ENCODE measurements at regions not wholly inside any gene's neighbourhood (a gene's known extent, or its start where the extent isn't known, plus 50 kb on each side); places are given as distances from the start of the nearest gene placed in this dataset.

DNA sequence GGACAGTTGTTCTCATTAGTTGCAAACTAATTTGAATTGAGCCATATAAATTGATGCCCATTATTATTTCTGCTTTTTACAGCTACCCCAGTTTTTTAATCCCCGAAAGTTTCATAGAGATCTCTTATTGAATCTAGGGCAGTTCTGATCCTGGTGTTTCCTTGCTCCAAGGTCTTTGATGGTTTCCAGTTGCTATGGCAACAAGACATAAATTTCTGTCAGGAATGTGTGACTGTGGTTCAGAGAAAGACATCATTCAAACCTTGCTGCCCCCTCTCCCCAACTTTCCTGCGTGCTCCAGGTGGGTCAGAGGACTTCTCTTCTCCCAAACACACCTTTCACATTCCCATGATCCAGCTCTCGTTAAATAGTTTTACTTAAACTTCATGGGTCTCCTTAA, 63.4 kb downstream of the TAF11L14 start:
- Histone ChIP-seq H3K27ac (no peak overlapping the region), H3K9me3 (no peaks in the 10 kb centered on the region), H3K36me3 (no peaks in the 10 kb centered on the region), H3K27me3 (no peaks in the 10 kb centered on the region), H3K4me1 (no peaks in the 10 kb centered on the region), H3K4me3 (no peak overlapping the region)
- TF ChIP-seq POLR2A (IDR thresholded peaks at IDR 0.05) (no peak), CTCF (IDR thresholded peaks at IDR 0.05) (no peak), POLR2AphosphoS5 (IDR thresholded peaks at IDR 0.05; ENCODE audit: insufficient read depth in 1 of 2, low read depth in 1 of 2) (no peak)
- no peak for DNase-seq (ENCODE audit: extremely low spot score in 2 of 2)
- intact Hi-C loops (cut with DNase I), result no loop called here

DNA sequence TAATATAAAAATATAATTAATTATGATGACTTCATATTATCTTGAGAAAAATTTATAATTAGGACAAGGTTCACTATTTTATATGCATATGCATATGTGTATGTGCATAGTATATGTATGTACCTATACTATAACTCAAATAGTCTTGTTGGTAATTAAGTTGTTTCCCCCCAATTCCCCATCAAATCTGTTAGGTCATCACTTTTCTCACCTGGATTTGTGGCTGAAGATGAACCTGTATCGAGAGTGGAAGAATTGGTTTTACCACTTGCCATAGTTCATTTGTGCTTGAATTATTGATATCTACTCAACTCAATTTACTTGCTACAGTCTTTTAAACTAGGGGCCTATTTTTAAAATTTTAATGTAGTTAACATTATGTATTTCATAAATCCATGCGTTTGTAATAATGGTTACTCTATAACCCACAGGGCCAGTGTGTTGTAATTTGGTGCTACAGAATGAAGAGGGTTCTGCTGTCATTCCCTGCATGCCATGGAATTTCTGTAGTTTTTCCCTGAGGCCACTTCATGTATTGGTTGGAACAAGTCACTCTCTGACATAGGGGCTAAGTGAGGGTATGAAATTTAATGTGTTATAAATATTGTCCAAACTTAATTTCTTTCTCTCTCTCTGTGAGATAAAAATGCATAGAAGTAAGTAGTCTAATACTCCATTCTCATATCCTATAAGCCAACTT, 74.9 kb downstream of the TAF11L14 start:
- DNase-seq (ENCODE audit: extremely low spot score in 2 of 2), result no peak
- TF ChIP-seq POLR2A (IDR thresholded peaks at IDR 0.05), result no peak
- no peak for TF ChIP-seq POLR2AphosphoS5 (IDR thresholded peaks at IDR 0.05; ENCODE audit: insufficient read depth in 1 of 2, low read depth in 1 of 2)
- no peak for TF ChIP-seq CTCF (IDR thresholded peaks at IDR 0.05)
- no peak overlapping the region for H3K27ac ChIP-seq
- no peaks in the 10 kb centered on the region for H3K36me3 ChIP-seq
- H3K27me3 ChIP-seq, result no peaks in the 10 kb centered on the region
- intact Hi-C loops (cut with DNase I), result no loop called here
- no peak overlapping the region for H3K4me3 ChIP-seq
- H3K9me3 ChIP-seq, result no peaks in the 10 kb centered on the region
- no peaks in the 10 kb centered on the region for H3K4me1 ChIP-seq

GRCh38 chr5:17713301-17713700, 79.0 kb downstream of the TAF11L14 start:
- Histone ChIP-seq H3K4me1 (no peaks in the 10 kb centered on the region), H3K9me3 (no peaks in the 10 kb centered on the region), H3K36me3 (no peaks in the 10 kb centered on the region), H3K27me3 (no peaks in the 10 kb centered on the region), H3K27ac (no peak overlapping the region), H3K4me3 (no peak overlapping the region)
- intact Hi-C loops (cut with DNase I), result no loop called here
- no peak for DNase-seq (ENCODE audit: extremely low spot score in 2 of 2)
- TF ChIP-seq CTCF (IDR thresholded peaks at IDR 0.05) (no peak), POLR2AphosphoS5 (IDR thresholded peaks at IDR 0.05; ENCODE audit: insufficient read depth in 1 of 2, low read depth in 1 of 2) (no peak), POLR2A (IDR thresholded peaks at IDR 0.05) (no peak)

GRCh38 chr5:17714186-17714585, 79.9 kb downstream of the TAF11L14 start:
- Histone ChIP-seq H3K27ac (no peak overlapping the region), H3K4me3 (no peak overlapping the region), H3K27me3 (no peaks in the 10 kb centered on the region), H3K36me3 (no peaks in the 10 kb centered on the region), H3K9me3 (no peaks in the 10 kb centered on the region), H3K4me1 (no peaks in the 10 kb centered on the region)
- no peak for TF ChIP-seq POLR2A (IDR thresholded peaks at IDR 0.05)
- no peak for TF ChIP-seq CTCF (IDR thresholded peaks at IDR 0.05)
- no peak for TF ChIP-seq POLR2AphosphoS5 (IDR thresholded peaks at IDR 0.05; ENCODE audit: insufficient read depth in 1 of 2, low read depth in 1 of 2)
- intact Hi-C loops (cut with DNase I), result no loop called here
- no peak for DNase-seq (ENCODE audit: extremely low spot score in 2 of 2)

GRCh38 chr5:17719592-17719991, 85.3 kb downstream of the TAF11L14 start:
- Histone ChIP-seq H3K4me1 (no peaks in the 10 kb centered on the region), H3K36me3 (no peaks in the 10 kb centered on the region), H3K27ac (no peak overlapping the region), H3K27me3 (no peaks in the 10 kb centered on the region), H3K9me3 (no peaks in the 10 kb centered on the region), H3K4me3 (no peak overlapping the region)
- DNase-seq (ENCODE audit: extremely low spot score in 2 of 2), result no peak
- intact Hi-C loops (cut with DNase I), result no loop called here
- TF ChIP-seq CTCF (IDR thresholded peaks at IDR 0.05) (no peak), POLR2A (IDR thresholded peaks at IDR 0.05) (no peak), POLR2AphosphoS5 (IDR thresholded peaks at IDR 0.05; ENCODE audit: insufficient read depth in 1 of 2, low read depth in 1 of 2) (no peak)

All from vagina (tissue), 2 donors.